ENCODE measurements at regions not wholly inside any gene's neighbourhood (a gene's known extent, or its start where the extent isn't known, plus 50 kb on each side); places are given as distances from the start of the nearest gene placed in this dataset.

DNA sequence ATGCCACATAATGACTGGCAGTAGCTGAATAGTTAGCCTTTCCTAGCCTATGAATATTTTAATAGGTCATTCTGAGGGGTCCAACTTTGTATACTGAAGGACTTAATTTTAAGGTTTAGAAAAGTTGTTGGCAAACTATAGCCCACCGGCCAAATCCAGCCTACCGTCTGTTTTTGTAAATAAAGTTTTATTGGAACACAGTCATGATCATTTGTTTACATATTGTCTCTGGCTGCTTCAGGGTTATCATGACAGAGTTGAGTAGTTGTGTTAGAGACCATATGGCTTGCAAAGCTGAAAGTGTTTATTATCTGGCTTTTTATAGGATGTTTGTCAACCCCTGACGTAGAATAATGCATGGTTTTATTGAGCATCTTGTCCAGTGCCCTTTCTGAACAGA is 73.4 kb downstream of the NTMT2 start:
- H3K9me3 Mint-ChIP-seq, result no peaks in the 10 kb centered on the region
- no peaks in the 10 kb centered on the region for H3K36me3 Mint-ChIP-seq (ENCODE audit: low read depth)
- H3K27ac Mint-ChIP-seq, result no peak overlapping the region
- H3K27me3 Mint-ChIP-seq (ENCODE audit: insufficient read depth), result peaks cover 6% of the 10 kb centered on the region
- no peaks in the 10 kb centered on the region for H3K4me1 Mint-ChIP-seq (ENCODE audit: low read depth)
- H3K4me3 Mint-ChIP-seq, result no peak overlapping the region
- DNase-seq (ENCODE audit: low spot score), result no peak
- intact Hi-C loops (cut with micrococcal nuclease), result no loop called here

DNA sequence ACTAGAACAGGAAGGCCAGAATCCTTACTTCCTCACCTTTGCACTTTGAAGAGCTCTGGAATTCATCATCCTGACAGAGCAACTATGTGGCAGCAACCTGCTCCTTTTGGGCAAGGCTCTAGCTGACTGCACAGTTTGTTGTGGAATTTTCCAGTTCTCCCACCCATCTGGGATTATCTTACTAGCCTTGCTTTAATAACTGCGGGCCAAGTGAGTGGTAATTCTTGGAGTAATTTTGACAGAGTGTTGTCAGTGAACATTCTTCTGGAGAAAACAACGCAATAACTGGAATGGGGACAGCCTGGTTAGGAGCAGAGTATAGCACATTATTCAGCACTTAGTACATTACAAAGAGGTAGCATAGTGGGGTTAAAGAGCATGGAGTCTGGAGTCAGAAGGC is 75.3 kb downstream of the NTMT2 start:
- intact Hi-C loops (cut with micrococcal nuclease), result no loop called here
- Mint-ChIP-seq H3K36me3 (ENCODE audit: low read depth) (no peaks in the 10 kb centered on the region), H3K27me3 (ENCODE audit: insufficient read depth) (no peaks in the 10 kb centered on the region), H3K9me3 (no peaks in the 10 kb centered on the region), H3K4me1 (ENCODE audit: low read depth) (no peaks in the 10 kb centered on the region), H3K4me3 (no peak overlapping the region), H3K27ac (no peak overlapping the region)
- DNase-seq (ENCODE audit: low spot score), result no peak

DNA sequence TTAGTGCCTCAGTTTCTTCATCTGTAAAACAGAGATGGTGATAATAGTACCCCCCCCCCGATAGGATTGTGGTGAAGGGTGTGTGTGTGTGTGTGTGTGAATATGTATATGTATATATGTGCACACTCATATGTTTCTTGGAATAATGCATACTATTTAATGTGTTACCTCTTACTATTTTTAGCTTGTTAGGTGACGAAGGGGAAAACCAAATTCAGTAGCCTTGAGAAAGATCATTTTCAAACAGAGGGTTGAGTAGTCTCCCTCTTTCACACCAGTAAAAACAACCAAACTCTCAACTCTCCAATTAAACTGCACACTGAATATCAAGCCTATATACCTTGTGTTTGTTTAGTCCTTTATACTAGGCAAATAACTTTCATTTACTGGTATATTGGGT is 75.7 kb downstream of the NTMT2 start:
- DNase-seq (ENCODE audit: low spot score), result no peak
- no peak overlapping the region for H3K27ac Mint-ChIP-seq
- peaks cover under 1% of the 10 kb centered on the region for H3K27me3 Mint-ChIP-seq (ENCODE audit: insufficient read depth)
- H3K4me3 Mint-ChIP-seq, result no peak overlapping the region
- no peaks in the 10 kb centered on the region for H3K9me3 Mint-ChIP-seq
- intact Hi-C loops (cut with micrococcal nuclease), result no loop called here
- no peaks in the 10 kb centered on the region for H3K4me1 Mint-ChIP-seq (ENCODE audit: low read depth)
- H3K36me3 Mint-ChIP-seq (ENCODE audit: low read depth), result no peaks in the 10 kb centered on the region

DNA sequence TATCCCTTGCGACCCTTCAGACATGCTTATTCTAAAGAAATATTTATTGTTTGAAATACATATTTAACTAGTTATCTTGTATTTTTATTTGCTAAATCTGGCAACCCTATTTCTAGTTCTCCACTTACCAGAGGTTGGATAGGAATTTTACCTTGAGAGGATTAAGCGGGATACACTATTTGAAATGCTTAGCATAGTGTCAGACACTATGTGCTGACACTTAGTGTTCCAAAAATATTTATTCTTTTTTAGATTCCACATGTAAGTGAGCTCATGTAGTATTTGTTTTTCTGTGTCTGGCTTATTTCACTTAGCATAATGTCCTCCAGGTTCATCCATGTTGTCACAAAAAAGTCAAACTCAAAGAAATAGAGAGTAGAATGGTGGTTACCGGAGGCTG is 78.7 kb downstream of the NTMT2 start:
- Mint-ChIP-seq H3K27me3 (ENCODE audit: insufficient read depth) (peaks cover 2% of the 10 kb centered on the region), H3K4me3 (no peak overlapping the region), H3K9me3 (no peaks in the 10 kb centered on the region), H3K4me1 (ENCODE audit: low read depth) (no peaks in the 10 kb centered on the region), H3K36me3 (ENCODE audit: low read depth) (no peaks in the 10 kb centered on the region), H3K27ac (no peak overlapping the region)
- no peak for DNase-seq (ENCODE audit: low spot score)
- intact Hi-C loops (cut with micrococcal nuclease), result no loop called here

DNA sequence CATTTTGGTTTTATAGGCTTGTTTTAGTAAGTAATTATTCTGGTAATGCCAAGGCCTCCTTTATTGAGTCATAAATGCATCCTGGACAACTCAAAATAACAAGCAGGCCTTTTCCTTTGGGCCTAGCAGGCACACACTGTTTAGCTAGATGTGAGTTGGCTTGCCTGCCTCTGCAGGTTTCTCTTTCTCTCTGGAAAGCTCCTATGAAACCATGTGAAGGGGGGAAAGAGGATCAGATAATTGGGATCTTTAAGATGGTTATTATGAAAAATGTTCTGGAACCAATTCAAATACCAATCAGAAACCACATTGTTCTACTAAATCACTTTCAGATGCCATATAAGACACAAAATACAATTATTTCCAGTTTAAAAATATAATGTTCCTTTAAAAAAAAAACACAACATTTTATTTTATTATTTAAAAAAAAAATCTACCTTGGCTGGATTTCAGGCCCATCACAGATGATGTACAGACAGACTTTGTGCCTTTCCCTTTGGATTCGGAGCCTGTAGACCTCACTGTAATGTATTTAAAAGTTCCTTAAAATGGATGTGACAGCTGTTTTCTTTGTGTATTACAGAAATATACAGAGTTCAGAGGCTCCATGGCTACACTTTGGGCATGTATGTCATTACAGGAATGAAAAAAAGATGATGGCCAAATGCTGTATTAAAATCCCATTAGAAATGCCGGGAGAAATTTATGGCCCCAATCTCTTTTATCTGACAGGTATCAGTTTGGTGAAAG is 80.2 kb downstream of the NTMT2 start:
- intact Hi-C loops (cut with micrococcal nuclease), result no loop called here

DNA sequence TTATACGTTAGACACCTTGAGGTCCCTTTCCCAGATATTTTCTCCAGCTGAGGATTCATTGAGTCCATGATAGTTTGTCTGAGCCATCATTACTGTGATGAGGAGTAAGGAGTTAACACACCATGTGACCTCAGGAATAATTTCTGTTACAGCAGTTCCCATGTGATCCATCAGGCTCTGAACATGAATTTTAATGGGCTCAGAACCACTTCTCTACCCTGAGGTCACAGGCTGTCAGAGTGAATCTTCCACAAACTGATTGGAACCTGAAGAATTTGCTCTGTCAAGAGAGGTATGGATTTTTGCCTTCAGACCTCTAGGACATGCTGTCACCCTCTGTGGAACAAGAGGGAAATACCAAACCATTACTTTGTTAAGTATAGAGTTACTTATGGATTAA is 81.0 kb downstream of the NTMT2 start:
- no peak for DNase-seq (ENCODE audit: low spot score)
- H3K27me3 Mint-ChIP-seq (ENCODE audit: insufficient read depth), result peaks cover 2% of the 10 kb centered on the region
- H3K9me3 Mint-ChIP-seq, result no peaks in the 10 kb centered on the region
- H3K36me3 Mint-ChIP-seq (ENCODE audit: low read depth), result no peaks in the 10 kb centered on the region
- H3K27ac Mint-ChIP-seq, result no peak overlapping the region
- intact Hi-C loops (cut with micrococcal nuclease), result no loop called here
- no peak overlapping the region for H3K4me3 Mint-ChIP-seq
- H3K4me1 Mint-ChIP-seq (ENCODE audit: low read depth), result no peaks in the 10 kb centered on the region

More for the DNA sequence above, 80.2 kb downstream of the NTMT2 start:
- Mint-ChIP-seq H3K9me3 (no peaks in the 10 kb centered on the region), H3K27ac (no peak overlapping the region), H3K36me3 (ENCODE audit: low read depth) (no peaks in the 10 kb centered on the region), H3K4me1 (ENCODE audit: low read depth) (no peaks in the 10 kb centered on the region), H3K4me3 (no peak overlapping the region), H3K27me3 (ENCODE audit: insufficient read depth) (peaks cover 2% of the 10 kb centered on the region)
- no peak for DNase-seq (ENCODE audit: low spot score)

DNA sequence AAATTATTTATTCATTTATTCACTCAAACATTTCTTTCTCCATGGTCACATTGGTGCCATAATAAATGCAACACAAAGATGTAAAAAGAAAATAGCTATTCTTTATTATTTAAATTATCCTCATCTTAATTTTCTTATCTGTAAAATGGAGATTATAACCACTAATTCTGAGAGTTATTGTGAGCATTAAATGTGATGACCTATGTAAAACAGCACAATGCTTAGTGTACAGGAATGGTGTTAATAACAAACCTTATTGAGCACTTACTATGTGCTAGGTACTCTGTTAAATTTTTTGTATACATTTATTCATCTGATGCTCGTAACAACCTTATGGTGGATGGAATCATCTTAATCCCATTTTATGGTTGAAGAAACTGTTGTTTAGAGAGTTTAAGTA is 84.6 kb downstream of the NTMT2 start:
- intact Hi-C loops (cut with micrococcal nuclease), result no loop called here
- no peaks in the 10 kb centered on the region for H3K36me3 Mint-ChIP-seq (ENCODE audit: low read depth)
- DNase-seq (ENCODE audit: low spot score), result no peak
- no peaks in the 10 kb centered on the region for H3K9me3 Mint-ChIP-seq
- no peak overlapping the region for H3K27ac Mint-ChIP-seq
- no peak overlapping the region for H3K4me3 Mint-ChIP-seq
- H3K27me3 Mint-ChIP-seq (ENCODE audit: insufficient read depth), result peaks cover 2% of the 10 kb centered on the region
- no peaks in the 10 kb centered on the region for H3K4me1 Mint-ChIP-seq (ENCODE audit: low read depth)

DNA sequence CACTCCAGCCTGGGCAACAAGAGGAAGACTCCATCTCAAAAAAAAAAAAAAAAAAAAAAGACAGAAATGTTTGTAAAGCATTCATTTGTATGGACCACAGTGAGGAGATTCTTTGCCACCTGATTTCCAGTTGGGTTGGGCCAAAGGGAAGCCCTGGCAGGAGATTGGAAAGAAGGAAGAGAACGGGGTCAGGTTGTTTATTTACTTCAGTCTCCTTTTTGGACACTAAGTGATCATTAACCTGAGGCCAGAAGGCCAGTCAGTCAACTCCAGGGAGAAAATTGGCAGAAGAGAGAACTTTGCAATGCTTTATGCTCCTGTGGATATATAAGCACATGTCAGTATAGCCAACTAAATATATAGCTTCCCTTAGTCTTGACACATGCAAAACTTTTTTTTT is 85.9 kb downstream of the NTMT2 start:
- DNase-seq (ENCODE audit: low spot score), result no peak
- H3K9me3 Mint-ChIP-seq, result no peaks in the 10 kb centered on the region
- no peak overlapping the region for H3K4me3 Mint-ChIP-seq
- no peaks in the 10 kb centered on the region for H3K4me1 Mint-ChIP-seq (ENCODE audit: low read depth)
- no peaks in the 10 kb centered on the region for H3K36me3 Mint-ChIP-seq (ENCODE audit: low read depth)
- no peak overlapping the region for H3K27ac Mint-ChIP-seq
- intact Hi-C loops (cut with micrococcal nuclease), result no loop called here
- H3K27me3 Mint-ChIP-seq (ENCODE audit: insufficient read depth), result peaks cover under 1% of the 10 kb centered on the region

DNA sequence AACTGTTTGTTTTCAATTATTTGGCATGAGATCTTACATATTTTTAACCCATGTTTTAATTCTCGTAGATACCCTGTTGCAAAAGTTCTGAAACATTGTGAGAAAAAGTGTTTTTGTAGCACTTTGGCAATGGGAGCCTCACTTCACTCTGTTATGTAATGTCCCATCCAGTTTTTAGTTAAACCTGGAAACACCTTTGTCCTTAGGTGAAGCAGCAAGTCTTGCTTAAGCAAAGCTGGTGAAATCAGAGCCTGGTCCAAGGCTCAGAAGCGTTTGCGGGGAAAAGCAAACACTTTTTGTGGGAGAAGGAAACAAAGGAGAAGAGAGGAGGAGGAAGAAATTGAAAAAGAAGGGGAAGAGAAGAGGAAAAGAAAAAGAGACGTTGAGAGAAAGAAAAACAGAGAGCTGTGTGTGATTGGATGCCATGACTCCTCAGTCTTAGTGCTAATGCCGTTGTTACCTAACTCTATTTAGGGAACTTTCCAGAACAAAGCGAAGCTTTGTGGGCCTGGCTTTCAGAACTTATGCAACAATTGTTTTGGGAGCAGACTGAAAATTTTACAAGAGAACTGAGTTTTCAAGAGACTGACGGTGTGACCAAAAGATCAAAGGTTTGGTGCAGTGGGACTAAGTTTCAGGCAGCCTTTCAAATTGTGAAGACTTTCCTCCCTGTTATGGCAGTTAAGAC is 93.1 kb downstream of the NTMT2 start:
- DNase-seq (ENCODE audit: low spot score), result no peak
- intact Hi-C loops (cut with micrococcal nuclease), result no loop called here
- Mint-ChIP-seq H3K4me1 (ENCODE audit: low read depth) (no peaks in the 10 kb centered on the region), H3K27me3 (ENCODE audit: insufficient read depth) (peaks cover 9% of the 10 kb centered on the region), H3K36me3 (ENCODE audit: low read depth) (no peaks in the 10 kb centered on the region), H3K9me3 (no peaks in the 10 kb centered on the region), H3K27ac (no peak overlapping the region), H3K4me3 (no peak overlapping the region)

DNA sequence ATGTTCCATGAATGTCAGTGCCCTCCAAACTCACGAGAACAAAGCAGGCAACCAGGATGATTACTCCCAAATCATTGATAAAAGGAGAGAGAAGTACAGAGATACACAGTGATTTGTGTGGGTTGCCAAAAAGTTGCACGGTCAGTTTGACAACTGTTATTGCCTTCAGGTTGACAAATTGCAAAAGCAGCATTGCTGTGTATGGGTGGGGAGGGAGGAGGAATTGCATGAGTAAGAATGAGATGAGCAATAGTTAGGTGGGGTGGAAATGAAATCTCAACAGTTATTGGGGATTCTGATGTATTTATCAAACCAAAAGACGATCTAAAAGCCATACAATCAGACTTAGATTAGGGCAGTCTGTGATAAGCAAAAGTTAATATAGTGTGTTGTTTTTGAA is 93.7 kb downstream of the NTMT2 start:
- Mint-ChIP-seq H3K4me1 (ENCODE audit: low read depth) (no peaks in the 10 kb centered on the region), H3K4me3 (no peak overlapping the region), H3K36me3 (ENCODE audit: low read depth) (no peaks in the 10 kb centered on the region), H3K27ac (no peak overlapping the region), H3K27me3 (ENCODE audit: insufficient read depth) (peaks cover 11% of the 10 kb centered on the region), H3K9me3 (no peaks in the 10 kb centered on the region)
- no peak for DNase-seq (ENCODE audit: low spot score)
- intact Hi-C loops (cut with micrococcal nuclease), result no loop called here

DNA sequence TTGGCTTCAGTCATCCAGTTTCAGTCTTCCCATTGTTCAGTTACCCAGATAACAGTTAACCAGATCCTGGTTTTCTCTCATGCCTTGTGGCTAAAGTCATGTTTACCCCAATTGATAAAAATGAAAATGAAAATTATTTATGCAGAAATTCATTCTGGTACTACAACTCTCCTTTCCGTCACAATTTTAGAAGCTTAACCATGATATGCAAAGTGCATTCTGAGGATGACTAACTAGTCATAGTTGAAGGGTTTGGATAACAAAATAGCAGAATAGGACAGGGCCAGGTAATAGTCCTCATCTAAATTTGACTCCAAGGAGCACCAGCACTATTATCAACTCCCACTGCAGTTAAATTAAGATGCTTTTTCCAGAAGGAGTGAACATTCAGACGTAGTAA is 94.7 kb downstream of the NTMT2 start:
- intact Hi-C loops (cut with micrococcal nuclease), result no loop called here
- Mint-ChIP-seq H3K36me3 (ENCODE audit: low read depth) (no peaks in the 10 kb centered on the region), H3K9me3 (no peaks in the 10 kb centered on the region), H3K27me3 (ENCODE audit: insufficient read depth) (peaks cover 11% of the 10 kb centered on the region), H3K4me3 (no peak overlapping the region), H3K4me1 (ENCODE audit: low read depth) (no peaks in the 10 kb centered on the region), H3K27ac (no peak overlapping the region)
- no peak for DNase-seq (ENCODE audit: low spot score)

DNA sequence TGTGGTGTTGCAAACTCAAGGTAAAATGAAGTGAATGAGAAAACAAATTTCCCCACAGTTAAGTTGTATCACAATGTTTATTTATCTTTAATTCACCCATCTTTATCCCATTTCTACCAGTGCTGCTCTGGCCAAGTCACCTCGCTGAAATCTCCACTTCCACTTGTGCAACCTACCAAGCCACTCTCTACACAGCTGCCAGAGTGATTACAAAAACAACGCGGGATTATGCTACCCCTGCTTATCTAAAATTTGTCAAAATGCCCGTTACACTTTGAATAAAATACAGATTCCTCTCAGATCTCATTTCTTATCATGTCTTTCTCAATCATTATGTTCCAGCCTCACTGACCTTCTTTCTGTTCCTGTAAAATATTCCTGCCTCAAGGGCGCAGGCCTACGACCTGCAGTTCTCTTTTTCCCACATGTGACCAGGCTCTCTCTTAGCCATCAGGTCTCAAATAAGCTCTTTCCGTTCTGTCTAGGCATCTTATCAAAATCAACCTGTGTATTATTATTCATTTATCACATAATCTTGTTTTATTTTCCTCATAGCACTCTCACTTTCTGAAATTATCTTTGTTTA is 95.6 kb downstream of the NTMT2 start:
- Mint-ChIP-seq H3K27ac (no peak overlapping the region), H3K4me3 (no peak overlapping the region), H3K36me3 (ENCODE audit: low read depth) (no peaks in the 10 kb centered on the region), H3K4me1 (ENCODE audit: low read depth) (no peaks in the 10 kb centered on the region), H3K9me3 (no peaks in the 10 kb centered on the region), H3K27me3 (ENCODE audit: insufficient read depth) (peaks cover 15% of the 10 kb centered on the region)
- DNase-seq (ENCODE audit: low spot score), result no peak
- intact Hi-C loops (cut with micrococcal nuclease), result no loop called here

DNA sequence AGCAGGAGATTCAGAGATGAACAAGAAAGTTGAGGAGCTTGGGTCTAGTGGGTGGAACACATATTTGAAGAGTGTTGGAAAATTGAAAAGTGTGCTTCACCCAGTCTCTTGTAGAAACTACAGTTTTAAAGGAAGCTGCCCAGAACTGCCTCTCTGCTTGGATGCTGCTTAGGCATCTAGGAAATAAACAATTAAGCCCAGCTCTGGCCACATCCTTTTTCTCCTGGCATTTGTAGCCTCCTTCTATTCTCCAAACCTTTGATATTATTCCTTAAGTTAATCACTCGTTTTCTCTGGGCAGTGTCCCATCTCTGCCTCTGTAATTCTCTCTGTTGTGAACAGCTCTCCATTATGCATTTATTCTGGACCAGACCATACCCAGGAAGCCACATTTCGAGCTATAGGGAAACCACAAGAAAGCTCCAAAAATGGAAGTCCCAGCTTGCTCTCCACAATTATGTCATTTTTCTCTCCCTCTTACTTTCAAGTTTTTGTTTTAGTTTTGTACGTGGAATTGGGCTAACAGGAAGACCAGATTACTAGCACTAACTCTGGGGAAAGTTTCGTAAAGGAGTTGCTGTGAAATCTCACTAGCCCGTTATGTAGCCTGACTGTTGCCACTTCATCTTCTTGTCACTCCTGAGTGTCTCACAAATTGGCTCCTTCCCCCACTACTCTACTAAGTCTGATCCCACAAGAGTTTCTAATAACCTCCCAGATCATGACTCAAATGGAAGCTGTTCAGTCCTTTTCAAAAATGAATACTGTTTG is 102.2 kb downstream of the NTMT2 start:
- Mint-ChIP-seq H3K4me3 (no peak overlapping the region), H3K4me1 (ENCODE audit: low read depth) (peaks cover 11% of the 10 kb centered on the region)

More for the DNA sequence above, 102.2 kb downstream of the NTMT2 start:
- no peaks in the 10 kb centered on the region for H3K36me3 Mint-ChIP-seq (ENCODE audit: low read depth)
- peaks cover 8% of the 10 kb centered on the region for H3K27me3 Mint-ChIP-seq (ENCODE audit: insufficient read depth)
- no peak overlapping the region for H3K27ac Mint-ChIP-seq
- intact Hi-C loops (cut with micrococcal nuclease), result no loop called here
- DNase-seq (ENCODE audit: low spot score), result no peak
- H3K9me3 Mint-ChIP-seq, result peaks cover 3% of the 10 kb centered on the region
